PC-3 (cell line): ENCODE measurements at regions not wholly inside any gene's neighbourhood (a gene's known extent, or its start where the extent isn't known, plus 50 kb on each side); places are given as distances from the start of the nearest gene placed in this dataset.

ENCODE experiments used
- ATAC-seq: fragments of 200-7000 bp; cut with Tn5 transposase; 2 replicates; pipeline ENCODE4 v1.9.1; 2020; ENCODE audit warnings: mild to moderate bottlenecking, moderate library complexity
- BruUV-seq: library from RNA; stranded (reverse); fragments of 400-500 nt; replicated peaks from 2 replicates; lab custom pipeline; 2021; lab: Mats Ljungman, UMichigan
- CTCF ChIA-PET: fragments of 300-600 bp; sonication (Branson Sonifier 250); formaldehyde crosslinking; loops from one replicate; lab custom pipeline; 2022; ENCODE audit warnings: antibody characterized with exemption; lab: Charles Lee
- POLR2A ChIA-PET: fragments of 300-600 bp; sonication (Branson Sonifier 250); formaldehyde crosslinking; loops from one replicate; lab custom pipeline; 2022; ENCODE audit warnings: antibody characterized with exemption; ENCODE audit not compliant: unreplicated experiment; lab: Charles Lee
- DNase-seq: peaks from one replicate; pipeline ENCODE4 v3.0.0-alpha.2; 2015
- H2AFZ ChIP-seq: fragments of 300-600 bp; sonication (generic); 2 replicates; pipeline ENCODE4 v1.6.0; 2016; ENCODE audit warnings: antibody characterized with exemption, low read length
- H3F3A ChIP-seq: fragments of 300-600 bp; sonication (generic); one replicate; pipeline ENCODE4 v1.6.0; 2017; ENCODE audit warnings: antibody characterized with exemption, low read length, control low read depth, mild to moderate bottlenecking; ENCODE audit not compliant: unreplicated experiment
- H3K27ac ChIP-seq: fragments of 300-600 bp; sonication (generic); 2 replicates; pipeline ENCODE4 v1.5.1; 2016; ENCODE audit warnings: mild to moderate bottlenecking, low read length
- H3K27me3 ChIP-seq: fragments of 300-600 bp; sonication (generic); 2 replicates; pipeline ENCODE4 v1.6.1; 2016; ENCODE audit warnings: low read length, mixed read lengths
- H3K36me3 ChIP-seq: fragments of 300-600 bp; sonication (generic); 2 replicates; pipeline ENCODE4 v1.6.1; 2016; ENCODE audit warnings: low read depth, mixed run types, low read length, mixed read lengths
- H3K4me1 ChIP-seq: fragments of 300-600 bp; sonication (generic); 2 replicates; pipeline ENCODE4 v1.5.1; 2016; ENCODE audit warnings: low read length; ENCODE audit not compliant: insufficient read depth
- H3K4me2 ChIP-seq: fragments of 300-600 bp; sonication (generic); 2 replicates; pipeline ENCODE4 v1.6.0; 2016; ENCODE audit warnings: low read length
- H3K4me3 ChIP-seq: fragments of 300-600 bp; sonication (generic); 2 replicates; pipeline ENCODE4 v1.5.1; 2016; ENCODE audit warnings: mild to moderate bottlenecking, low read length, mixed read lengths
- H3K79me2 ChIP-seq: fragments of 300-600 bp; sonication (generic); 2 replicates; pipeline ENCODE4 v1.6.1; 2017; ENCODE audit warnings: low read length, mixed read lengths
- H3K9ac ChIP-seq: fragments of 300-600 bp; sonication (generic); 2 replicates; pipeline ENCODE4 v1.6.0; 2016; ENCODE audit warnings: mild to moderate bottlenecking, low read length
- H3K9me2 ChIP-seq: fragments of 300-600 bp; sonication (generic); replicated peaks from 2 replicates; pipeline ENCODE4 v1.6.1; 2016; ENCODE audit warnings: mixed run types, low read length, mixed read lengths
- H3K9me3 ChIP-seq: fragments of 300-600 bp; sonication (generic); 2 replicates; pipeline ENCODE4 v1.6.1; 2016; ENCODE audit warnings: low read length, mixed read lengths
- H4K20me1 ChIP-seq: fragments of 300-600 bp; sonication (generic); 2 replicates; pipeline ENCODE4 v1.6.1; 2016; ENCODE audit warnings: low read length, mixed read lengths
- CTCF ChIP-seq: fragments of 300-600 bp; sonication (generic); conservative IDR thresholded peaks from 2 replicates; pipeline ENCODE4 v1.5.1; 2017; ENCODE audit warnings: antibody characterized with exemption, low read depth, mild to moderate bottlenecking, low read length
- EZH2 ChIP-seq: fragments of 300-600 bp; sonication (generic); IDR thresholded peaks from one replicate; pipeline ENCODE4 v1.6.1; 2017; ENCODE audit warnings: antibody characterized with exemption, mild to moderate bottlenecking, low read length; ENCODE audit not compliant: unreplicated experiment
- EZH2phosphoT487 ChIP-seq: fragments of 300-600 bp; sonication (generic); IDR thresholded peaks from 2 replicates; pipeline ENCODE4 v1.6.1; 2018; ENCODE audit warnings: mild to moderate bottlenecking, antibody characterized with exemption, low read length, borderline replicate concordance
- intact Hi-C: fragments of 100-400 bp; cut with micrococcal nuclease; formaldehyde crosslinking; loops from 2 replicates; pipeline ENCODE4 v1.9.0; 2023

DNA sequence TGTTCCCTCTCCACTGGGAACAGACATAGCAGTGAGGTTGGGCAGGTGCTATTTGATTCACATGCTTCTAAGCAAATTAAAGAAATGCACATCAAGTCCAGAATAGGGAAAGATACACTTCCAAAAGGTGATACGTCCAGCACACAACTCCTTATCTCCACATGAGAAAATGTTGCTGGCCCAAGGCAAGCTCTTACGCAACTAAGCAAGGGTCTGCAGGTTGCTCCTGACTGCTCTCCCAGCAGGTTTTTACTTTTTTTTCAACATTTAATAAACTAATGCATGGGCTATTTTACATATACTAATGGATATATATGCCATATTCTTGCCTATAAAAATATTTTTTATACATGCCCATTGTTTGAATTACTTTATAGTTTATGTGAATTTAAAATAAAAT lies 818.5 kb upstream of the ROBO1 start:
- H3K27me3 ChIP-seq: no peaks in the 10 kb centered on the region
- no peak overlapping the region for H3K27ac ChIP-seq
- CTCF ChIA-PET: interaction anchor here (0.7 kb wide), 1 partner anchor 103 kb away, joined by 3 read pairs; no protein-coding TSS in a partner anchor
- H3K9me2 ChIP-seq: no peaks in the 10 kb centered on the region
- DNase-seq (no peak), ATAC-seq (no peak)
- no peak overlapping the region for H3K4me2 ChIP-seq
- H3K9me3 ChIP-seq: 0 out of 2 replicates have a peak, but pooled peaks cover 3% of the 10 kb centered on the region
- H3F3A ChIP-seq: no peaks in the 10 kb centered on the region
- no peaks in the 10 kb centered on the region for H3K36me3 ChIP-seq
- TF ChIP-seq CTCF (no peak), EZH2phosphoT487 (no peak), EZH2 (no peak)
- H4K20me1 ChIP-seq: no peaks in the 10 kb centered on the region
- H3K9ac ChIP-seq: no peak overlapping the region
- no peaks in the 10 kb centered on the region for H3K79me2 ChIP-seq
- no peak overlapping the region for H2AFZ ChIP-seq
- POLR2A ChIA-PET: no interaction called here
- intact Hi-C loops: no loop called here
- H3K4me1 ChIP-seq: no peaks in the 10 kb centered on the region
- no TSS peak for BruUV-seq
- no peak overlapping the region for H3K4me3 ChIP-seq

GRCh38 chr3:80580146-80580545 lies 812.3 kb upstream of the ROBO1 start:
- H3K4me2 ChIP-seq: no peak overlapping the region
- ATAC-seq (no peak), DNase-seq (no peak)
- no peak overlapping the region for H3K4me3 ChIP-seq
- H3K9me3 ChIP-seq: no peaks in the 10 kb centered on the region
- H3K9me2 ChIP-seq: no peaks in the 10 kb centered on the region
- H2AFZ ChIP-seq: no peak overlapping the region
- CTCF ChIA-PET: no interaction called here
- no peaks in the 10 kb centered on the region for H4K20me1 ChIP-seq
- no peak overlapping the region for H3K27ac ChIP-seq
- no peaks in the 10 kb centered on the region for H3K79me2 ChIP-seq
- H3K4me1 ChIP-seq: no peaks in the 10 kb centered on the region
- no peaks in the 10 kb centered on the region for H3K27me3 ChIP-seq
- BruUV-seq: no TSS peak
- no peaks in the 10 kb centered on the region for H3F3A ChIP-seq
- no peak overlapping the region for H3K9ac ChIP-seq
- POLR2A ChIA-PET: no interaction called here
- TF ChIP-seq CTCF (no peak), EZH2 (no peak), EZH2phosphoT487 (no peak)
- intact Hi-C loops: no loop called here
- H3K36me3 ChIP-seq: no peaks in the 10 kb centered on the region

GRCh38 chr3:80564391-80564790 lies 796.6 kb upstream of the ROBO1 start:
- POLR2A ChIA-PET: no interaction called here
- ATAC-seq (no peak), DNase-seq (no peak)
- TF ChIP-seq CTCF (no peak), EZH2phosphoT487 (no peak), EZH2 (no peak)
- H3K36me3 ChIP-seq: no peaks in the 10 kb centered on the region
- CTCF ChIA-PET: no interaction called here
- no peak overlapping the region for H3K9ac ChIP-seq
- H3K27me3 ChIP-seq: no peaks in the 10 kb centered on the region
- BruUV-seq: no TSS peak
- H3K4me3 ChIP-seq: no peak overlapping the region
- intact Hi-C loops: no loop called here
- no peaks in the 10 kb centered on the region for H4K20me1 ChIP-seq
- H2AFZ ChIP-seq: no peak overlapping the region
- no peak overlapping the region for H3K4me2 ChIP-seq
- H3K9me2 ChIP-seq: no peaks in the 10 kb centered on the region
- no peaks in the 10 kb centered on the region for H3F3A ChIP-seq
- no peak overlapping the region for H3K27ac ChIP-seq
- no peaks in the 10 kb centered on the region for H3K79me2 ChIP-seq
- no peaks in the 10 kb centered on the region for H3K4me1 ChIP-seq
- no peaks in the 10 kb centered on the region for H3K9me3 ChIP-seq
